ENCODE measurements at regions not wholly inside any gene's neighbourhood (a gene's known extent, or its start where the extent isn't known, plus 50 kb on each side); places are given as distances from the start of the nearest gene placed in this dataset.

DNA sequence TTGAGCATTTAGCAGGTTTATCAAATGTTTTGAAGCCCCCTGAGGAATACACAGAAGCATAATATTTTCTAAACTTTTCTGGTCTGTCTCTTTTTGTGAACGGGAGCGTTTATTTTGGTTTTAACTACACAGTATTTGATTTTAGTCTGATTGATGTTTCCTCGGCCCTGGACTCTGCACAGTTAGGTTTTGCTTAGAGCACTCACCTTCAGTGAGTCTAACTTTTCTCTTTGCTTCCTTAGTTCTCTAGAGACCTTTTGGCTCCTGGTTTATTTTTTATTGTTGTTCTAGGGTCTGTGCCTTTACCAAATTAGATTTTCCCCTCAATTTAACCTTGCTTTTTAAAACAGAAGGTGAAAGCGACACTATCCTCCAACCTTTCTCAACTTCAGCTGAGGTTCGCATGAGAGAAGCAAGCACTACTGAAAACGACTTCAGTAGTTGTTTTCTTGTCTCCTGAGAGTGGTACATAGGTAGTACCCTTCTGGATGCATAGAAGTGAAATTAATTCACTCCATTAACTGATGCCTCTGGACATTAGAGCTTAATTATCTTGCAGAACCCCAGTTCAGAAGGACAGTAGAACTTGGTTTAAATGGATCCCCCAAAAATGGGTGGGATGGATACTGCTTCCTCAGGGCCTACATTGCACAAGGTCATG lies 166.7 kb upstream of the ELL2 start:
- Histone ChIP-seq H3K36me3 (replicated peaks; ENCODE audit: control insufficient read depth, insufficient read depth, low read length) (no peaks in the 10 kb centered on the region), H3K4me3 (ENCODE audit: insufficient read depth, low read depth, low read length) (no peak overlapping the region), H3K27me3 (ENCODE audit: control insufficient read depth, insufficient read depth, low read length) (no peaks in the 10 kb centered on the region)
- no peak for DNase-seq

GRCh38 chr5:96127538-96127937 lies 165.9 kb upstream of the ELL2 start:
- Histone ChIP-seq H3K36me3 (replicated peaks; ENCODE audit: control insufficient read depth, insufficient read depth, low read length) (no peaks in the 10 kb centered on the region), H3K4me3 (ENCODE audit: insufficient read depth, low read depth, low read length) (no peak overlapping the region), H3K27me3 (ENCODE audit: control insufficient read depth, insufficient read depth, low read length) (no peaks in the 10 kb centered on the region)
- DNase-seq = no peak

DNA sequence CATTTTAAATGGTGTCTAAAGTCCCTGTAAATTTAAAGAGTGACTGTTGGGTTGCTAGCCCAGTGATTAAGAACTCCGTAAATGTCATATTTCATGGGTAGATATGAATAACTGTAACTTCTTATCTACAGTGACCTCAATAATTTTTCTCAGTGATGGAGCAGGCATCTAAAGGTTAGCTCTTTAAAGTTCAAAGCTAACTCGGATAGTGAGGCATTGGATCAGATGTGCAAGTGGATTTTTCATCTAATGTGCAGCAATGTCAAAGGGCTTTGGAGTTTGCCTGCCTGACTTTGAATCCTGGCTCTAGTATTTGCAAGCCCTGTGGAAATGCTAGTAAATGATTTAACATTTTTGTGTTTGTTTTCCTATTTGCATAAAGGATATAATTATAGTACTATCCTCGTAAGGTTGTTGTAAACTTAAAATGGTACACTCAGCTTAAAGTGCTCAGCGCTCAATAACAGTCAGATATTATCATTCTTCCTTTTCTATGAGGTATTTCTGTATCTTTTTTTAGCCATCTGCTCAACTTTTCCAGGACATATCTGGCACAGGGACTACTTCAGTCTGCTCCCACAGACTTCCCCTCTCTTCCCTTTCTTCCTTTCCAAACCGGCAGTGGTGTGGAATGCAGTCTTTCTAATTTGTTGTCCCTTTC lies 163.7 kb upstream of the ELL2 start:
- Histone ChIP-seq H3K36me3 (replicated peaks; ENCODE audit: control insufficient read depth, insufficient read depth, low read length) (no peaks in the 10 kb centered on the region), H3K27me3 (ENCODE audit: control insufficient read depth, insufficient read depth, low read length) (no peaks in the 10 kb centered on the region), H3K4me3 (ENCODE audit: insufficient read depth, low read depth, low read length) (no peak overlapping the region)
- DNase-seq = no peak

DNA sequence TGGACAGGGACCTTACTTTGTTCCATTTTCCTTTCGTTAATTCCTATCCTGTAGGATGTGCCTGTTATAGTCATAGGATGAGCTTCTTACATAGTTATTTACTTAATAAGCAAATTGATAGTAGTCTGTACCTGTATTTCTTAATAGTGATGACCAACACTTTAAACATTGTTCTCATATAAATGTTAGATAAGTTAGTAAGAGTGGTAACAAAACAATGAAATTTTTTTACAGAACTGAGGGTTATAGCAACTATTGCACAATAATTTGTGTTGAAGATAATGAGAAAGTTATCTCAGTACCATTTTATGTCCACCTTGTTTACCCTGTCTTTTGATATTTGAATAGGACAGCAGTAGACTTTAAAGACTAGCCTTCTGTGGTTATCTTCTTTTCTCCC lies 162.9 kb upstream of the ELL2 start:
- no peak overlapping the region for H3K4me3 ChIP-seq (ENCODE audit: insufficient read depth, low read depth, low read length)
- DNase-seq = no peak
- H3K36me3 ChIP-seq (replicated peaks; ENCODE audit: control insufficient read depth, insufficient read depth, low read length) = no peaks in the 10 kb centered on the region
- no peaks in the 10 kb centered on the region for H3K27me3 ChIP-seq (ENCODE audit: control insufficient read depth, insufficient read depth, low read length)

DNA sequence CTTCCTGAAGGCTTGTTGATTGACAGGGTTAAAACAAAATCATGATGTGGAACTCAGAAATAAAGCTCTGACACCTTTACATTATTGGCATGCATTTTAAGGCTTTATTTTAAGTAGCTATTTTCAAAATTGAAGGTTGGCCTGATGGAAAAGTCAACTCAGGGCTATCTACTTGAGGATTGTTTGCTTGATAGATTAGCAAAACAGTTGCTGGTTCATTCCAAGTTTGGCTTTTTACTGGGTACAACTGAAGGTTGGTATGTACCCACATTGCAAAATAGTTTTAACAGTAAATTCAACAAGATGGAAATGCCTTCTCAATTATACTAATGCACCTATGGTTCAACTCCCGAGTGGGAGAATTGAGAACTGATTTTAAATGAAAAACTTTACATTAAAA lies 161.8 kb upstream of the ELL2 start:
- no peak overlapping the region for H3K4me3 ChIP-seq (ENCODE audit: insufficient read depth, low read depth, low read length)
- H3K27me3 ChIP-seq (ENCODE audit: control insufficient read depth, insufficient read depth, low read length) = no peaks in the 10 kb centered on the region
- DNase-seq = no peak
- H3K36me3 ChIP-seq (replicated peaks; ENCODE audit: control insufficient read depth, insufficient read depth, low read length) = no peaks in the 10 kb centered on the region

- no peak for DNase-seq
- Histone ChIP-seq H3K36me3 (replicated peaks; ENCODE audit: control insufficient read depth, insufficient read depth, low read length) (no peaks in the 10 kb centered on the region), H3K4me3 (ENCODE audit: insufficient read depth, low read depth, low read length) (no peak overlapping the region), H3K27me3 (ENCODE audit: control insufficient read depth, insufficient read depth, low read length) (no peaks in the 10 kb centered on the region)
Observed at GRCh38 chr5:96121364-96121763, 159.7 kb upstream of the ELL2 start.

DNA sequence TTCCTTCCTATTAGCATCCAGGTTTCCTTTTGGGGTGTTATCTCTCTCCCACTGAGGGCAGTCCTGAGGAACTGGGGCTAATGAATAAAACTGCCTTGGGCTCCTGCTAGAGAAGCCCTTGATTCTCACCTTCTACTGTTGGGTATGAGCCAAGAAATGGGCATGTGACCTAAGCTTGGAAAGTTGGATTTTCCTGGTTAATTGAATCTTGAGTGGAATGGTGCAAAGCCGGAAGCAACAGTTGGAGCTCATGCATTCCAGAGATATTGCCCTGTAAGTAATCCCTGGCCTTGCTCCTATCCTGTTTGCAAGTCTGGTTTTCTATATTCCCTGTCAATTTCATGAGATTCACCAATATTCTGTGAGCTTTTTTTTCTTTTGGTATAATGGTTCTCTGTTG lies 158.5 kb upstream of the ELL2 start:
- no peak overlapping the region for H3K4me3 ChIP-seq (ENCODE audit: insufficient read depth, low read depth, low read length)
- no peaks in the 10 kb centered on the region for H3K36me3 ChIP-seq (replicated peaks; ENCODE audit: control insufficient read depth, insufficient read depth, low read length)
- DNase-seq = no peak
- no peaks in the 10 kb centered on the region for H3K27me3 ChIP-seq (ENCODE audit: control insufficient read depth, insufficient read depth, low read length)

DNA sequence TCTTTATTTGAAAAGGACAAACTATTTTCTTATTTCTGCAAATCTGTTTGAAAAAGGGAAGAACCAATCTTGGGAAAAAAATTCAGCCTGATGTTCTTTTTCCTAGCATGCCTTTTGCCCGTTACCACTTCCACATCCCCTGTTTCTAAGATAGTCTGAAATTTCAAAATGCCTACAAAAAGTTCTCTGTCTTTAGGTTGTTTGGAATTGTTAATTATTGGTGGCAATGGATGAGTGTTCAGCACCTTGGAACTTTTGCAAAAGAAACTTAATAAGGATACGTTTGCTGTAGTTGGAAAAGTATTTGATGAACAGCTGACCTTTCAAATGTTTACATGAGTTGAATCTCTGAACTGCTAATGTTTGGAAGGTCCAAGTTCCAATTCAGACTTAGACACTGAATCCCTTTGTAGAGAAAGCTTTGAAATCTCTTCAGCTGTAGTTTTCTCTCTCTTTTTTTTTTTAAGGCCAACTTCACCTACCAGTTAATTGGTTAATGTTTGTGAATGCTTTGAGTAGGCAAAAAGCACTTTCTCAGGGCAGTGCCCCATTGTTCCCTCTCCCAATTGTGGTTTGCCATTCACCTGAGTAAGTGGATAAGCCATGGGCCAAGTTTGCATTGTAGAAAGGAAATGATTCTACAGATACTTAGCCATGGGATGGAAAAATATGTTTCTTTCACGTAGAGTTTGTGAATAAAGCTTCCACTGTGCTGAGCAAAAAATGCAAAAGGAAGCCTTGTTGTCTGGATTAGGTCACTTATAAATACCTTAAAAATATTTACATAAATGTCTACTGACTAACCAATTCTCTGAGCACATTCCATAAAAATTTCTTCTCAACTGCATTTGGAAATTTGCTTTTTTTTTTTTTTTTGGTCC lies 156.4 kb upstream of the ELL2 start:
- no peaks in the 10 kb centered on the region for H3K27me3 ChIP-seq (ENCODE audit: control insufficient read depth, insufficient read depth, low read length)
- DNase-seq = no peak
- H3K36me3 ChIP-seq (replicated peaks; ENCODE audit: control insufficient read depth, insufficient read depth, low read length) = no peaks in the 10 kb centered on the region
- no peak overlapping the region for H3K4me3 ChIP-seq (ENCODE audit: insufficient read depth, low read depth, low read length)

DNA sequence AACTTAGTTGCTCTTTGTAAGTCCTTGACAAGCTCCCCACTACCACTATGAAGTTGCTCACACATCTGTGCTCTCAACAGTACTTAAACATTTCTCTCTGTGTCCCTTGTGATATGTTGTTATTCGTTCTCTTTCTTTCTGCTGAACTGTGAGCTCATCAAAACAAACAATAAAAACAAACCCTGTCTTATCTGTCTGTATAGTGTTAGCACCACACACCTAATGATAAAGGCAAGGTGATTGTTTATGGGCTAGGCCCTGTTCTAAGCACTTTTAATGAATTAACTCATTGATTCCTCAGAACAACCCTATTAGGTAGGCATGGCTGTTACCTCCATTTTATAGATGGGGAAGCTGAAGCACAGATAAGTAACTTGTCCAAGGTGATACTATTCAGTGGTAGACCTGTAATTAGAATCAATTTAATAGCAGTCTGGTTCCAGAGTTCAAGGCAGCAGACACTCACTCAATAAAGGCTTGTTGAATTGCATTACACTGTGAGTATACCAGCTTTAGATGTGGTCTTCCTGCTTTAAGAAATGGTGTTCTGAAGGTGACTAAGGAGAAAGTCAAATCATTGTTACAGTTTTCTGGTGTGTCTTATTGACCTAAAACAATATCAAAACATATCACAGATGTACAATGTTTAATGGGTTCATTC lies 153.6 kb upstream of the ELL2 start:
- H3K36me3 ChIP-seq (replicated peaks; ENCODE audit: control insufficient read depth, insufficient read depth, low read length) = no peaks in the 10 kb centered on the region
- H3K27me3 ChIP-seq (ENCODE audit: control insufficient read depth, insufficient read depth, low read length) = no peaks in the 10 kb centered on the region
- no peak for DNase-seq
- H3K4me3 ChIP-seq (ENCODE audit: insufficient read depth, low read depth, low read length) = no peak overlapping the region

DNA sequence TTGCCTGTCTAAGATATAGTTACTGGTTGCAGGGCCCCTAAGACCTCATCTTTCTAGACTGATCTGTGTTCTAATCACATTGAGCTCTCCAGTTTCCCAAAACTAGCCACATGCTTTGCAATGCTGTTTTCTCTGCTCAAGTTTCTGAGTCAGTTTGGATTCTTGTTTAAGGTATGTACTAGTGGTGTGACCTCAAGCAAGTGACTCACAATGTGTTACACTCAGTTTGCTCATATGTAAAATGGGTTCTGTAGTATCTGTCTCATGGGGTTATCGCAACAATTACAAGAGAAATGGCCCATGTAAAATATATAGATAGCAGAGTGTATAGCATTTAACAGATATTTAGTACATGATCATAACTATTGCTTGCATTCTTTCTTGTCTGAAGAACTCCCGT lies 153.1 kb upstream of the ELL2 start:
- no peak overlapping the region for H3K4me3 ChIP-seq (ENCODE audit: insufficient read depth, low read depth, low read length)
- DNase-seq = no peak
- no peaks in the 10 kb centered on the region for H3K27me3 ChIP-seq (ENCODE audit: control insufficient read depth, insufficient read depth, low read length)
- H3K36me3 ChIP-seq (replicated peaks; ENCODE audit: control insufficient read depth, insufficient read depth, low read length) = no peaks in the 10 kb centered on the region

DNA sequence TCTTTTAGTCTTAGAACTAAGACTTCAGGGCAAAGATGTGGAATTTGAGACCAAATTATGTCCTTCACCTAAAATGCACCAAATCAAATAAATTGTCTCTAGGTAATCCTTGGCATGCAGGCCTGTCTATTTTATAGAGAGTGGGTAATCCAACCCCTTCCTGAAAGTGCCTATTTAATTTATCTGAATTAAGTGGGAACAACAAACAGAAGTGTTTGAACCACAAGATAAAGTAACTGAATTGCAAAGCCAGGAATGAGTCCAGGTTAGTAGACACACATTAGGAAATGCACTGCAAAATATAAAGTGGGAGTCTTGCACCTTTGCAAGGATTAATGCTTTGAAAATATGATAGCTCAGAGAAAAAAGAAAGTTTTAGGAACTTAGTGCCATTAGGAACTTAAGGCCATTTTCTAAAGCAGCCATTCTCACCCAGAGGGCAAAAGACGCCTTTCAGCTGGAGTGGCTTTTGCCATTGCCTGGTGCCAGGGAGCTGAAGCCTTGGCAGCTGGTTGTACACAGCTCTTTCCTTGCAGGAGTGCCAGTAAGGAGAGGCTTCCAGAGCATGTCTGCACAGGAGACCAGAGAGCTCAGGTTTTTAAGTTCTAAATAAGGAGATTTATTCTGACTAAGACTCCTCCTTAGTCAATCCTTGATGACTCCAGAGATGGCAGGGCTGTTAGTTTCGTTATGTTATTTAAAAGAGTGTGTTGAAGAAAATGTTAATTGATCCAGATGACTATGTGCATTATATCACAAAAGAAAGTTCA lies 151.7 kb upstream of the ELL2 start:
- no peaks in the 10 kb centered on the region for H3K27me3 ChIP-seq (ENCODE audit: control insufficient read depth, insufficient read depth, low read length)
- DNase-seq = no peak
- no peak overlapping the region for H3K4me3 ChIP-seq (ENCODE audit: insufficient read depth, low read depth, low read length)
- H3K36me3 ChIP-seq (replicated peaks; ENCODE audit: control insufficient read depth, insufficient read depth, low read length) = no peaks in the 10 kb centered on the region

DNA sequence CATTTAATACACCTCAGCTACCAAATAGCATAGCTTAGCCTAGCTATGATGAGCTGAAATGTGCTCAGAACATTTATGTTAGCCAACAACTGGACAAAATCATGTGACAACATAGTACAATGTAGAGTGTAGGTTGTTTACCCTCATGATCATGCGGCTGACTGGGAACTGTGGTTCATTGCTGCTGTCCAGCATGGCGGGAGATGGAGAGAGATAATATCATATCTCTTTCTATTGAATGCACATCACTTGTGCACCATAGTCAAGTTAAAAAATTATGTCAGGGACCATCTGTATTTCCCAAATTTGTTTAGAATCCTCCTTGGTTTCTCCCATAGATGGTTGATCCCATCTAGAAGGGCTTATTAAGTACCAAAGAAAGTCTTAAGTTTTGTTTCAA lies 151.1 kb upstream of the ELL2 start:
- no peaks in the 10 kb centered on the region for H3K27me3 ChIP-seq (ENCODE audit: control insufficient read depth, insufficient read depth, low read length)
- H3K4me3 ChIP-seq (ENCODE audit: insufficient read depth, low read depth, low read length) = no peak overlapping the region
- DNase-seq = no peak
- no peaks in the 10 kb centered on the region for H3K36me3 ChIP-seq (replicated peaks; ENCODE audit: control insufficient read depth, insufficient read depth, low read length)

DNA sequence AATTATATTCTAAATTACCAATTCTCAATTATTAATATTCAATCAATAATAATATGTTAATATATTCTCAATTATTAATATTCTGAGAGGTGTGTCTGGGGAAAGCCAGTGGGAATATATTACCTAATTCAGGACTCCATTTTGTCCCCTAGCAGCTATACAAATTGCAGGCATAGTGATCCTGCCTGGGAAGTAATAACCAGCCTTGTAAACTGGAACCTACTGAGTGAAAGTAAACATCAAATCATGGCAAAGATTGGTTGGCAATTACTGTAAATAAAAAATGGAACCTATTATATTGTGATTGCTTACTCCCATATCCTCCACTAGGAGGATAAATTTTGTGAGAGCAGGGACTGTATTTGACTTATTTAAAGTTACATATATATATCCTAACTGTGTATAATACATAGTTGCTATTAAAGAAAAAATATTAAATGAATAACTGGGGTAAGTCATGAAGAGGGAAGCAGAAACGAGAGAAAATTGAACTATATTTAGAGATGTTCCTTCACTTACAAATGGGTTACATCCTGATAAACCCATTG lies 150.5 kb upstream of the ELL2 start:
- Histone ChIP-seq H3K36me3 (replicated peaks; ENCODE audit: control insufficient read depth, insufficient read depth, low read length) (no peaks in the 10 kb centered on the region), H3K27me3 (ENCODE audit: control insufficient read depth, insufficient read depth, low read length) (no peaks in the 10 kb centered on the region), H3K4me3 (ENCODE audit: insufficient read depth, low read depth, low read length) (no peak overlapping the region)
- DNase-seq = no peak
